ENCODE measurements at regions not wholly inside any gene's neighbourhood (a gene's known extent, or its start where the extent isn't known, plus 50 kb on each side); places are given as distances from the start of the nearest gene placed in this dataset.

GRCh38 chr13:44058067-44058466 is 178.4 kb downstream of the LACC1 start:
- DNase-seq, result no peak

- DNase-seq, result no peak
Measured at GRCh38 chr13:44058624-44059215, 179.0 kb downstream of the LACC1 start.

GRCh38 chr13:44061876-44062275 is 182.2 kb downstream of the LACC1 start:
- DNase-seq, result no peak

- no peak for DNase-seq
Measured at GRCh38 chr13:44063467-44063866, 183.8 kb downstream of the LACC1 start.

DNA sequence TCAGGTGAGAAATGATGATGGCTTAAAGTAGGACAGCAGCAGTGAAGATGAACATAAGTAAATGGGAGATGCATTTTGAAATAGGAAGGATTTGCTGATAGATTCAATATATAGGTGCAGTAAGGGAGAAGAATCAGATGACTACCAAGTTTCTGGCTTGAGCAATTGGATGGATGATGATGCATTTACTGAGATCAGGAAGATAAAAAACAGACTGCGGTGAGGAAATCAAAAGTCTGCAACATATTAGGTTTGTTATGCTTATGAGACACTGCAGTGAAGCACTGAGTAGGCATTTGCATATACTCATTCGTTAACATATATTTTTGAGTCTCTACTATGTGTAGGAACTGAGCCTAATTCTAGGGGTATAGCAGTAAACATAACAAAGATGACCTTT is 184.2 kb downstream of the LACC1 start:
- no peak for DNase-seq

DNA sequence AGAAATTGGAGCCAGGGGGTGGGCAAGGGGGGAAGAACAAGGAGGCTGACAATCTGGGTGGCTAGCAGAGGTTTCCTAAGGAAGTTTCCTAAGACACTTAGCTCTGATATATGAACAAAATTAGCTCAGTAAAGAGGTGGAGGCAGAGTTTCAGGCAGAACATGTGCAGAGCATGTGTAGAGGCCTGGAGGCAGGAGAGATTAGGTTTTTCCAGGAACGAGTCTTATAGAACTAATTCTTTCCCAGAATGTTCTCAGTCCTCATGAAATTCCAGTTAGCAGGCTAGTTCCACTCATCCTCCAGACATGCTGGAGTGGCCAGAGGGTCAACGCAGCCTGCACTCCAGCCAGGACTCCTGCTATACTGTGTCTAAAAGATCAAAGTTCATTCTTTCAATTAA is 184.7 kb downstream of the LACC1 start:
- no peak for DNase-seq

GRCh38 chr13:44068169-44068568 is 188.5 kb downstream of the LACC1 start:
- DNase-seq, result no peak

GRCh38 chr13:44068737-44069136 is 189.0 kb downstream of the LACC1 start:
- no peak for DNase-seq

- DNase-seq, result no peak
Measured at GRCh38 chr13:44072536-44072935, 192.8 kb downstream of the LACC1 start.

DNA sequence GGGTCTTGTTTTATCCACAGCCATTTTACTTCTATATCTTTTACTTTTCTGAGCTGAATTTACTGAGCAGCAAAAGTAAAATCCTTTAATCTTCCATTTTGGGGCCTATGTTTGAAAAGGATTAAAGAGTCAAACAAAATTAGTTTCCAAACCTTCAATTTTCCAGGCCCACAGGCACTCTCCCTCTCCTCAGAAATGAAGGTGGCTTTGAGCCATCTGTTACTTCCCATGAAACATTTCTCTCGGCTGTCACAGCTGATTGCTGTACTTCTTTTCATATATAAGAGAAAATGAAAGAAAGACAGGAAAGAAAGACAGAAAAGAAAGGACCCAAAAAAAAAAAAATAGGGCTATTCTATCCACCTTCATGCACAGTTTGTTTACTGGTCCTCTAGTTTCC is 194.9 kb downstream of the LACC1 start:
- DNase-seq, result no peak

DNA sequence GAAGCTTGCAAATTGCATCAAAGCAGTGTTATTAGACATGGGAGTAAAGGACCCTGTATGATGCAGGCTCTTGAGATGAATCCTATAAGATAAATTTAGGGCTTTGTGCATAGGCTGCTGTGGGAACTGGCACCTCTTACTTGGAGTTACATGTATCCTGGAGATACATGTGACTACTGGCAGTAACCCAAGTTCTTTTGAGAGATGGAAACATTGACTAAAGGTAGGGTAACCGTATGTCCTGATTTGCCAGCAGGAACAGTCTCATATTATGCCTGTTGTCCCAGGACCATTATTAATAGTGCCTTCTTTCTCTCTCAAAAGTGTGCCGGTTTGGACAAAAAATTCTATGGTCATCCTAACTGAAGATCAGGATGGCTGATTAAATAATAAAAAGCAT is 195.4 kb downstream of the LACC1 start:
- no peak for DNase-seq

GRCh38 chr13:44078806-44079376 is 199.2 kb downstream of the LACC1 start:
- no peak for DNase-seq

- no peak for DNase-seq
Measured at GRCh38 chr13:44079413-44080205, 199.9 kb downstream of the LACC1 start.

- DNase-seq, result no peak
Measured at GRCh38 chr13:44084146-44084545, 204.4 kb downstream of the LACC1 start.

DNA sequence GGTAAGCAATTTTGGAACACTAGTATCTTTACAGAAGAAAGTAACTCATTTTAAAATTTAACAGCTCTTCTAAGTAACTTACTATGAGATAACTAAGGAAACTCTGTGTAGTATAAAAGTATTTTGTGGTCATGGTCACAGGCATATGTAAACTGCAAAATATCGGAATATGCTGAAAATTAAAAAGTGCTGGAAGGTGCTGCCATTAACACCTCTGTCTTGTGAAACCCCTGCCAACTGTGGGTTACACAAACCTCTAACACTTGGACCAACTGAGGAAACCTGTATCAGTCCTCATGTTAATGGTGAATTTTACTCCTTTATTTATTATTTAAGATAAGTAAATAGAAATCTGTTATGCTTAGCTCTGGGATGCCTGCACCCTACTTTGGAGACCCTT is 206.7 kb downstream of the LACC1 start:
- DNase-seq, result no peak

GRCh38 chr13:44088411-44088810 is 208.7 kb downstream of the LACC1 start:
- no peak for DNase-seq

- peak; percentile 19 for DNase-seq
Measured at GRCh38 chr13:44088991-44089413, 209.3 kb downstream of the LACC1 start.

- no peak for DNase-seq
Measured at GRCh38 chr13:44089452-44089851, 209.7 kb downstream of the LACC1 start.

- no peak for DNase-seq
Measured at GRCh38 chr13:44092078-44092970, 212.6 kb downstream of the LACC1 start.

DNA sequence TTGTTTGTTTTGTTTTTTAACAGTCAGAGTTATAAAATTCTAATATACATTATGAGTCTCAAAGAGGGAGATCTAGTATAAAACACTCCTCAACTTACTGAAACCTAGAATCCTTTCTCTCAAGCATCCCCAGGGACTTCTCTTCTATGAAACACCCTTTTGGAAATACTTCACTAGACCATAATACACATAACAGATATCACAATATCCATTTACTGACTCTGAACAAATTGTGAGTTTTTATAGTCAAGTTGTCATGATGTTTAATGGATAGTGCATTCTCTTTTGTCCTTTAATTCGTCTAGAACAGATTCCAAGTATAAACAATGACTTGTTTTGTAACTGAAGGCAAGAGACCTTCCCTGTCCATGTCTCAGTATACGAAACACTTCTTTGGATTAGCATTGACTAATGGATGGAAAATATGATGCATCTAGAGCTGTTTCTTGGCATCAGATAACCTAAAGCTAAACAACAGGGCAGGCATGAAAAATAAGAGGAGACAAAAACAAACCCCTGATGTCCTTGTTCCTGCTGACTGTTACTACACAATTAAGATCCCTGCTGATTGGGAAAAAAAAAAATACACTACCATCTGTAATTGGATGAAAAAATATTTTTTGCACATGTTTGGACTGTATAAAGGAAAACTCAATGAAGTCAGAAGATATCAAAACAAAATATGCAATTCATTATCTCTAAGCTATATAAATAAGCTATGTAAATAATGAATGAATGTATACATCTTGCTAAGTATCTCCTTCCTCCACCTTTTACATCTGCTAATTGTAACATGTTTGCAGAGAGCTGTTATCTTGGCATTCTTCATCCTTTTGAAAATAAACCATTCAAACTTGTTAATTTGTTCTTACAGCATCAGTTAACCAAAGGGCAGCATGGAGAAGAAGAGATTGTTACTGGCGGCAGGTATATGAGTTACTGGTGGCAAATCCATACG is 214.2 kb downstream of the LACC1 start:
- no peak for DNase-seq

GRCh38 chr13:44096901-44097300 is 217.2 kb downstream of the LACC1 start:
- no peak for DNase-seq

GRCh38 chr13:44098559-44098958 is 218.9 kb downstream of the LACC1 start:
- no peak for DNase-seq

Measured in CD4-positive, alpha-beta T cell treated with Interleukin-17A for 1 hour (primary cell).